Astrocyte of the spinal cord (primary cell): ENCODE measurements at regions not wholly inside any gene's neighbourhood (a gene's known extent, or its start where the extent isn't known, plus 50 kb on each side); places are given as distances from the start of the nearest gene placed in this dataset.

Experiments
- DNase-seq: peaks from one replicate; pipeline ENCODE4 v3.0.0; 2011; ENCODE audit warnings: low read depth, low spot score
- H3K4me3 ChIP-seq: 2 replicates; pipeline ENCODE4 v1.5.1; 2011; ENCODE audit warnings: low read depth, mild to moderate bottlenecking, low read length, moderate library complexity
- CTCF ChIP-seq: IDR thresholded peaks from 2 replicates; pipeline ENCODE4 v1.5.1; 2012; ENCODE audit warnings: low read depth, mild to moderate bottlenecking, low read length, inconsistent platforms
- in situ Hi-C: cut with HindIII; loops from 2 replicates; pipeline ENCODE4 v1.10.0; 2017; ENCODE audit warnings: low sequenced_read_pairs

GRCh38 chr16:58843675-58844074 is 109.6 kb upstream of the GOT2 start:
- H3K4me3 ChIP-seq = no peak overlapping the region
- DNase-seq = peak; percentile 40
- TF ChIP-seq CTCF = peak; percentile 15
- in situ Hi-C loops = no loop called here

GRCh38 chr16:58842746-58843145 is 108.6 kb upstream of the GOT2 start:
- no peak overlapping the region for H3K4me3 ChIP-seq
- in situ Hi-C loops = no loop called here
- DNase-seq = no peak
- TF ChIP-seq CTCF = no peak

GRCh38 chr16:58842156-58842555 is 108.0 kb upstream of the GOT2 start:
- DNase-seq = no peak
- no peak overlapping the region for H3K4me3 ChIP-seq
- in situ Hi-C loops = no loop called here
- no peak for TF ChIP-seq CTCF

- no peak for TF ChIP-seq CTCF
- no peak for DNase-seq
- no peak overlapping the region for H3K4me3 ChIP-seq
- in situ Hi-C loops = no loop called here
Observed at GRCh38 chr16:58837950-58838349, 103.8 kb upstream of the GOT2 start.

GRCh38 chr16:58836427-58836826 is 102.3 kb upstream of the GOT2 start:
- in situ Hi-C loops = no loop called here
- no peak for DNase-seq
- no peak for TF ChIP-seq CTCF
- H3K4me3 ChIP-seq = no peak overlapping the region

GRCh38 chr16:58832386-58832895 is 98.3 kb upstream of the GOT2 start:
- TF ChIP-seq CTCF = no peak
- H3K4me3 ChIP-seq = no peak overlapping the region
- DNase-seq = no peak
- in situ Hi-C loops = no loop called here

- no peak for TF ChIP-seq CTCF
- in situ Hi-C loops = no loop called here
- no peak for DNase-seq
Observed at GRCh38 chr16:58831386-58831785, 97.3 kb upstream of the GOT2 start.

More at GRCh38 chr16:58831386-58831785, 97.3 kb upstream of the GOT2 start:
- no peak overlapping the region for H3K4me3 ChIP-seq
